IMR-90 (cell line): ENCODE measurements at regions not wholly inside any gene's neighbourhood (a gene's known extent, or its start where the extent isn't known, plus 50 kb on each side); places are given as distances from the start of the nearest gene placed in this dataset.

Experiments
- CEBPB ChIP-seq: IDR thresholded peaks from 2 replicates; pipeline ENCODE4 v1.6.1; 2012; ENCODE audit warnings: low read depth, low read length, improper control_type of control experiment
- CHD1 ChIP-seq: IDR thresholded peaks from 2 replicates; pipeline ENCODE4 v1.6.1; 2012; ENCODE audit warnings: low read depth, low read length, improper control_type of control experiment
- FOS ChIP-seq: fragments of 150-350 bp; IDR thresholded peaks from 2 replicates; pipeline ENCODE4 v1.6.1; 2016; ENCODE audit warnings: low read depth, low read length
- MAFK ChIP-seq: IDR thresholded peaks from 2 replicates; pipeline ENCODE4 v1.6.1; 2012; ENCODE audit warnings: low read depth, low read length, improper control_type of control experiment
- MXI1 ChIP-seq: IDR thresholded peaks from 2 replicates; pipeline ENCODE4 v1.6.1; 2012; ENCODE audit warnings: low read depth, mild to moderate bottlenecking, low read length, moderate library complexity, borderline replicate concordance
- POLR2A ChIP-seq: IDR thresholded peaks from 2 replicates; pipeline ENCODE4 v1.6.1; 2012; ENCODE audit warnings: mild to moderate bottlenecking, low read depth, low read length
- RAD21 ChIP-seq: IDR thresholded peaks from 2 replicates; pipeline ENCODE4 v1.6.1; 2012; ENCODE audit warnings: low read length, improper control_type of control experiment
- RCOR1 ChIP-seq: IDR thresholded peaks from 2 replicates; pipeline ENCODE4 v1.6.1; 2012; ENCODE audit warnings: mild to moderate bottlenecking, low read length, improper control_type of control experiment; ENCODE audit not compliant: insufficient replicate concordance
- RFX5 ChIP-seq: IDR thresholded peaks from 2 replicates; pipeline ENCODE4 v1.8.0; 2012; ENCODE audit warnings: low read depth, mild to moderate bottlenecking, low read length, moderate library complexity
- SMC3 ChIP-seq: fragments of 150-350 bp; IDR thresholded peaks from 2 replicates; pipeline ENCODE4 v1.6.1; 2016; ENCODE audit warnings: low read depth, mild to moderate bottlenecking, antibody characterized with exemption, low read length, moderate library complexity
- TF ChIP-seq, protein P1 (sequence below): conservative IDR thresholded peaks from 2 replicates; pipeline ENCODE4 v1.5.1; 2012; ENCODE audit warnings: mild to moderate bottlenecking, low read depth, low read length, improper control_type of control experiment
- TF ChIP-seq, protein P2 (sequence below): fragments of 150-350 bp; IDR thresholded peaks from 2 replicates; pipeline ENCODE4 v1.6.1; 2017; ENCODE audit warnings: mild to moderate bottlenecking, antibody characterized with exemption, low read length, low read depth

DNA sequence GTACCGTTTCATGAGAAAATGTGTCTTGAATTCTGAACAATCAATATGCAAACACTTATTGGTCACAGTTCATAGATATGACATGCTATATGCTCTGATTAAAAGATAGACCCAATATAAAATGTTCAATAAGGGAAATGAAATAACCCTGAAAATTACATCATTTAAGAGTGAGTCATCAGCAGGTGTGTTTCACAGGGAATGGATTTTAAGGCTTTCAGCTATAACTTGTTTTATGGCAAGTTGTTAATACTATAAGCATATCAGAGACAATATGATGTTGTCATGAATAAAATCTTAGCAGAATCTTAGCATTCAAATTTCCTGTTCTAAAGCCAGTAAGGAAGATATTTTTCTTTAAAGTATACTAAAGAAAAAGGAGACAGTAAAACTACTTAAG, 483.4 kb upstream of the PCDH9 start:
- TF ChIP-seq, protein P1, sequence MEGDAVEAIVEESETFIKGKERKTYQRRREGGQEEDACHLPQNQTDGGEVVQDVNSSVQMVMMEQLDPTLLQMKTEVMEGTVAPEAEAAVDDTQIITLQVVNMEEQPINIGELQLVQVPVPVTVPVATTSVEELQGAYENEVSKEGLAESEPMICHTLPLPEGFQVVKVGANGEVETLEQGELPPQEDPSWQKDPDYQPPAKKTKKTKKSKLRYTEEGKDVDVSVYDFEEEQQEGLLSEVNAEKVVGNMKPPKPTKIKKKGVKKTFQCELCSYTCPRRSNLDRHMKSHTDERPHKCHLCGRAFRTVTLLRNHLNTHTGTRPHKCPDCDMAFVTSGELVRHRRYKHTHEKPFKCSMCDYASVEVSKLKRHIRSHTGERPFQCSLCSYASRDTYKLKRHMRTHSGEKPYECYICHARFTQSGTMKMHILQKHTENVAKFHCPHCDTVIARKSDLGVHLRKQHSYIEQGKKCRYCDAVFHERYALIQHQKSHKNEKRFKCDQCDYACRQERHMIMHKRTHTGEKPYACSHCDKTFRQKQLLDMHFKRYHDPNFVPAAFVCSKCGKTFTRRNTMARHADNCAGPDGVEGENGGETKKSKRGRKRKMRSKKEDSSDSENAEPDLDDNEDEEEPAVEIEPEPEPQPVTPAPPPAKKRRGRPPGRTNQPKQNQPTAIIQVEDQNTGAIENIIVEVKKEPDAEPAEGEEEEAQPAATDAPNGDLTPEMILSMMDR: no peak
- TF ChIP-seq FOS: no peak
- no peak for TF ChIP-seq POLR2A
- TF ChIP-seq RFX5: no peak
- TF ChIP-seq CHD1: no peak
- no peak for TF ChIP-seq CEBPB
- no peak for TF ChIP-seq RAD21
- TF ChIP-seq, protein P2, sequence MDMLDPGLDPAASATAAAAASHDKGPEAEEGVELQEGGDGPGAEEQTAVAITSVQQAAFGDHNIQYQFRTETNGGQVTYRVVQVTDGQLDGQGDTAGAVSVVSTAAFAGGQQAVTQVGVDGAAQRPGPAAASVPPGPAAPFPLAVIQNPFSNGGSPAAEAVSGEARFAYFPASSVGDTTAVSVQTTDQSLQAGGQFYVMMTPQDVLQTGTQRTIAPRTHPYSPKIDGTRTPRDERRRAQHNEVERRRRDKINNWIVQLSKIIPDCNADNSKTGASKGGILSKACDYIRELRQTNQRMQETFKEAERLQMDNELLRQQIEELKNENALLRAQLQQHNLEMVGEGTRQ: no peak
- no peak for TF ChIP-seq MXI1
- no peak for TF ChIP-seq RCOR1
- no peak for TF ChIP-seq SMC3
- TF ChIP-seq MAFK: no peak
